Umbilical cord (tissue), 1 donor: ENCODE measurements at regions not wholly inside any gene's neighbourhood (a gene's known extent, or its start where the extent isn't known, plus 50 kb on each side); places are given as distances from the start of the nearest gene placed in this dataset.
"Not testable (repeated sequence)": the region's sequence is repeated elsewhere in the genome, so short reads cannot be mapped to it uniquely, and the experiment has no call there.

Experiments
- DNase-seq: peaks from one replicate; pipeline ENCODE4 v3.0.0-alpha.2; 2015; ENCODE audit warnings: low spot score

DNA sequence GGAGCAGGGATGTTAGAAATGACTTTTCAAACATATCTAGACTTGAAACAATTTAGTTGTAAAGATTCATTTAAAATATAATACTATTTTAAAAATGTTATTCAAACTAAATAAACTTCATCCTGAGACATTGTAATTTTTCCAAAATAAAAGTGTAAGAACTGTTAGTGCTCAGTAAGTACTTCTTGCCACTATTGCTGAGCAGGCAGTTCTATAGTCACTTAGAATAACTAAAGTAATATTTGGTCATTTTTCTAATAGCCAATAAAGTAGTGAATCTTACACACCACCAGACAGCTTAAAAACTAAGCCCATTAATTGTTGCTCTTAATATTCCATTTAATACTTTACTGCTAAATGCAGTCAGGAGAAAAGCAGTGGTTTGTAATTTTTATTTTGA, 1120.0 kb upstream of the CDH10 start:
- no peak for DNase-seq

DNA sequence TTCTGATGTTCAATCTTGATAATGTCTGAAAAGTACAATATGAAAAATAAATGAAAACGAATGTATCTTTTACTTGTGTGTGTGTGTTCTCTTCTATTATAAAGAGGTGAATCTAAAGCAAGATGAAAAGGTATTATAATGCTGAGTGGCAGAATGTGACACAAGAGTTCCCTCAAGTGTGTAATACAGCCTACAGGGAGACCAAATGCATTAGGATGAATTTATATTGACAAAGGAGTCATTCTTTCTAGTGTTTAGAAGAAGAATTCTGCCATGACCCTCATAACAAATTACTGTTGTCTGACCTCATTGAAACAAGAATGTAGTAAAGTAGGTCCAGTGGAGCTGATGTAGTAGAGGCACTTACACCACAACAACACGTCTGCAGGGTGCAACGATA, 1119.0 kb upstream of the CDH10 start:
- DNase-seq, result no peak

GRCh38 chr5:25754895-25755294, 1110.1 kb upstream of the CDH10 start:
- DNase-seq, result no peak

DNA sequence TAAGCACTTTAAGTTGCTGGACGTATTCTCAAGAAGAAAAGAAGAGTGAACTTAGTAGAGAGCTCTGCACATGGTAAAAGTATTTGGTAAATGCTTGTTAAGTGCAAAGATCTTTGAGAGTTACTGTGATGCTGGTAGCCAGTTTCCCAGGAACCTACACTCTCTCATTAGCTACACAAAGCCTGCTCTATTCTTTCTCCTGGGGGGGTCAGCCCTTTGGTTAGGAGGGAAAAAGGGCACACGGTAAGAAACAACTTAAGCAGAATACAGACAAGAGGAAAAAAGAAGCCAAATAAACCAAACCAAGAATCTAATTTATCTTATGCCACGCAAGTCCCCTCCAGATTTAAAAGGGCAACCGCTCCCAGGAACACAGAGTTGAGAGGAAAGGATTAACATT, 1100.1 kb upstream of the CDH10 start:
- DNase-seq, result no peak

DNA sequence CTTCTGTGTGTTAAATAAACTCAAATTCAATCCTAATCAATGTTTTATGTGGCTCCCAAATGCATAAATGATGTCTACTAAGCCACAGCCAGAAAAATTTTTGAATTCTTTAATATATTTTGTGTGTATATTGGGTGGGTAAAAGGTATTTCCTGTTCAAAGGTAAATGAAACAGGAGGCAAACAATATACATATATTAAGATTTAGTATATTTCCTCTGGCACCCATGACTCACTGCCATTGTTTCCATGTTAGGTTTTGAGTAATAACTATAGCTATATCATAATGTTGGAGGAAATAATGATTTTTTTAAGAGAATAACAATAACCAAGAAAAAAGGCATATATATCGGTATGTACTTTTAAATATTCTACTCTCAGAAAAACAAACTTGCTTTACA, 1071.9 kb upstream of the CDH10 start:
- no peak for DNase-seq

- no peak for DNase-seq
Observed at GRCh38 chr5:25713259-25713658, 1068.5 kb upstream of the CDH10 start.

GRCh38 chr5:25707093-25707492, 1062.3 kb upstream of the CDH10 start:
- no peak for DNase-seq

DNA sequence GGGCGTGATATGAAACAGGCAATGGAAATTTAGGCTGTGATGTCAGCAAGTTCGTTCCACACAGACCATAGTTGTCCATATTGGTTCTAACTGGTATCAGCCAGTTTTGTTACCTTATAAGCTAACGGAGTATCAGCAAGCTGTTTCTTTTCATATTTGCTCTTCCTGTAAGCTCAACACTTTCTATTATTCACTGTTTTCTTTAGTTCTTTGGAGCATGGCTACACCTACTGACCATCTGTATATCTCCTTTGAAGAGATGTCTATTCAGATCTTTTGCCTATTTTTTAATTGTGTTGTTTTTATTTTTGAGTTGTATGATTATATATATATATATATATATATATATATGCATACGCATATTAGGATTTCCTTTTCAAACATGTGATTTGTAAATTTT, 1057.2 kb upstream of the CDH10 start:
- DNase-seq, result no peak

GRCh38 chr5:25694801-25695200, 1050.0 kb upstream of the CDH10 start:
- DNase-seq, result no peak

GRCh38 chr5:25688156-25688555, 1043.4 kb upstream of the CDH10 start:
- DNase-seq, result no peak

DNA sequence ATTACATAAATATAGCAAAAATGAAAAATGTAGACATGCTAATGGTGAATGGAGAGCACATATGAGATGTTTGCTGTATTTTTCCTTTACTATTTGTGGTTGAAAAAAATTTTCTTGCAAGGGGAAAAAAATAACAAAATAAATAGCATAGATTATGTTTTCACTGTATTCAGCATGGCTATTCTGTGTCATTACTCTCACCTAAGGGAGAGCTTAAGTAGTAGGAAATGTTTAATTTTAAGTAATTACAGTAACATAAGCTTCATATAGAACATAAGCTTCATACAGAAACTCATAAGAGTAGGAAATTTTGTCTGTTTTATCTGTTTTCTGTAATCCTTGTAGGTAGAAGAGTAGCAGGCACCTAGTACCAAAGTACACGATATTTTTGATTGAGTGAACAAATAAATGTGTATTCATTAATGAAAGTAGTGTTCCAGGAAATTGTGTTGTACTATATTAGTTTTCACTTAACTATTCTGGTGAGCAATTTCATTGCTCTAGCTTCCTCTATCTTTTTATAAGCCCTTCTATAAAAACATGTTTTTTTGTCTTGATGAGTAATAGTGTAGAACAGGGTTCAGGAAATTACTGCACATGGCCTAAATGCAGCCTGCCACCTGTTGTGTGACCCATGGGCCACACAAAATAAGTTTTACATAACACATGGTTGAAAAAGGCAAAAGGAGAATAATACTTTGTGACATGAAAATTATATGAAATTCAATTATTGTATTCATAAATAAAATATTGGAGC, 1025.0 kb upstream of the CDH10 start:
- no peak for DNase-seq

GRCh38 chr5:25662610-25663009, 1017.8 kb upstream of the CDH10 start:
- no peak for DNase-seq

DNA sequence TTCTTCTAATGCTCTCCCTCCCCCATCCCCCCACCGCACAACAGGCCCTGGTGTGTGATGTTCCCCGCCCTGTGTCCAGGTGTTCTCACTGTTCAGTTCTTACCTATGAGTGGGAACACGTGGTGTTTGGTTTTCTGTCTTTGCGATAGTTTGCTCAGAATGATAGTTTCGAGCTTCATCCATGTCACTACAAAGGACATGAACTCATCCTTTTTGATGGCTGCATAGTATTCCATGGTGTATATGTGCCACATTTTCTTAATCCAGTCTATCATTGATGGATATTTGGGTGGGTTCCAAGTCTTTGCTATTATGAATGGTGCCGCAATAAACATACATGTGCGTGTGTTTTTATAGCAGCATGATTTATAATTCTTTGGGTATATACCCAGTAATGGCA, 1005.5 kb upstream of the CDH10 start:
- DNase-seq, result not testable (repeated sequence)

GRCh38 chr5:25649628-25650265, 1005.0 kb upstream of the CDH10 start:
- no peak for DNase-seq

- DNase-seq, result no peak
Observed at GRCh38 chr5:25646421-25647341, 1001.9 kb upstream of the CDH10 start.

DNA sequence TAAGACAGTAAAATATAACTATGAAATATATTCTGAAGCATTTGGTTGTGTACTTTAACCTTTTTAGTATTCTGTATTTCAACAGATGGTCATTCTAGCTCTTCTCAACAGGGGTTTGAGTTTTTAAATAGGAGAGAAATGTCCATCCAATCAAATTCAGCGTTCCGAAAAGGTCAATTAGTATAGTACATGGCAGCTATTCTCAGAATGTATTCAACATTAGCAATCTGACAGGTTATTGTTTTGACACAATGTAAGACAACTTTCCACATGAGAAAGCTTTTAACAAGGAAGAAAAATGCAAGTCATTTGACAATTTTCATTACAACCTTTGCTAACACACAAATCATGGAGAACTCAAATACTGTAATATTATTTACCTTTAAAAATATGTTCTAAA, 996.3 kb upstream of the CDH10 start:
- no peak for DNase-seq

GRCh38 chr5:25619273-25619672, 974.5 kb upstream of the CDH10 start:
- DNase-seq, result no peak

DNA sequence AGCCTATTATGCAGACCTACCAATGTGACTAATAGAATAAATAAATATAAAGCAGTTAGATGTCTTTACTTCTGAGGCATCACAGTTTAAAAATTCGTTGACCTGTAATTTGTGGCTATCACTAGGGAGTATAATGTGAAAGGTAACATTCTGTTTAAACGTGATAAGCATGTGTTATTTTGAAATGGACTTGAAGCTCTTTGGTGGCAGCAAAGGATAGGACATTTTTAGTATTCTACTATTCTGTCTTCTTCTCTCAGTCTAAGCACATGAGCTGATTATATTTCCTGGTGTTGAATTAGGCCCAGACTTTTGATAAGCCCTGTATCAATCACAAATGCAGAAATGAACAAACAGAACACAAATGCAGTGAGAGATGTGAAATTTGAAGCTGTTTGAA, 974.0 kb upstream of the CDH10 start:
- no peak for DNase-seq

GRCh38 chr5:25614466-25614865, 969.7 kb upstream of the CDH10 start:
- DNase-seq, result no peak

DNA sequence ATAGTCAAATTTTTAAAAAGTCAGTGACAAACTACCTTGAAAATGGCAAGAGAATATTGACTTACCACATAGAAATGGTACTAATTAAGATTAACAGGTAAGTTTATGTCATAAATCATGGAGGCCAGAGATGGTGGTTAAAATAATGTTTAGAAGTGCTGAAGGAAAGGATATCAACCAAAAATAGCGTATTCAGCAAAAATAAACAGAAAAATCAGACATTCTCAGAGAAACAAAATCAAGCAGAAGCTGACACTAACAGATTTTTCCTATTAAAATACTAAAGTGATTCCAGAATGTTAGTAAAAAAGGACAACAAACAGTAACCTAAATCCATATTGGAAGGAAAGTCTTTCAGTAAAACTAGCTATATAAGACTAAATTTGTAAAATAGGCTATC, 959.9 kb upstream of the CDH10 start:
- DNase-seq, result no peak

- peak; percentile 1 for DNase-seq
Observed at GRCh38 chr5:25579111-25579510, 934.3 kb upstream of the CDH10 start.

DNA sequence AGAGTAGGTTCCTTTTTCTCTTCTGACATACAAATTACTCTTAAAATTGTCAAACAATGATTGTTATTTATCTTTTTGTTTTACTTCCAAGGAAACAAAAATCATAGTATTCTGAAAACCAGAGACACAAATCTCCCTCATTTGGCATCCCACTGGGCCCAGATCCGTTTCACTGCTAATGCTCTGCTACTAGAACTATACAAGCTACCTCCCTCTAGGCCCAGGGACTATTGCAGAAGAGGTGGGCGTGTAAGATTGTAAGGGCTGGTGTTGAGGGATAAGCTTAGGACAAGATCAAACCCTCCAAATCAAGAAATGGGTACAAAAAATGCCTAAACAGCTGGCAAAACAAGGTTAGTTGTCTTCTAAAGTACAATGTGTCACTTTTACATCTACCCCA, 928.9 kb upstream of the CDH10 start:
- no peak for DNase-seq
